GM12878 (cell line): ENCODE measurements at regions not wholly inside any gene's neighbourhood (a gene's known extent, or its start where the extent isn't known, plus 50 kb on each side); places are given as distances from the start of the nearest gene placed in this dataset.

Experiments
- EED ChIP-seq: sonication (generic); IDR thresholded peaks from 2 replicates; pipeline ENCODE4 v1.6.1; 2016; ENCODE audit warnings: antibody characterized with exemption, low read depth
- EZH2 ChIP-seq: IDR thresholded peaks from 2 replicates; pipeline ENCODE4 v1.6.1; 2012; ENCODE audit warnings: low read depth, mild to moderate bottlenecking, control low read depth, inconsistent platforms, low read length, borderline replicate concordance; ENCODE audit not compliant: control insufficient read depth
- FOS ChIP-seq: IDR thresholded peaks from 3 replicates; pipeline ENCODE4 v1.6.1; 2011; ENCODE audit warnings: borderline replicate concordance; ENCODE audit not compliant: insufficient read length; ENCODE audit errors: extremely low read depth
- GABPA ChIP-seq: IDR thresholded peaks from 2 replicates; pipeline ENCODE4 v1.6.1; 2014; ENCODE audit warnings: antibody characterized with exemption, low read depth, mild to moderate bottlenecking, inconsistent platforms
- JUNB ChIP-seq: IDR thresholded peaks from 2 replicates; pipeline ENCODE4 v1.6.1; 2016; ENCODE audit warnings: antibody characterized with exemption, mild to moderate bottlenecking
- NR2C2 ChIP-seq: IDR thresholded peaks from 2 replicates; pipeline ENCODE4 v1.6.1; 2011; ENCODE audit warnings: borderline replicate concordance, low read depth; ENCODE audit not compliant: control insufficient read depth, insufficient read length
- POLR2AphosphoS5 ChIP-seq: IDR thresholded peaks from 2 replicates; pipeline ENCODE4 v1.6.1; 2011; ENCODE audit warnings: mild to moderate bottlenecking, low read length, inconsistent platforms
- SIX5 ChIP-seq: IDR thresholded peaks from 2 replicates; pipeline ENCODE4 v1.6.1; 2011; ENCODE audit warnings: mild to moderate bottlenecking, low read depth, low read length, moderate library complexity; ENCODE audit not compliant: severe bottlenecking
- SUZ12 ChIP-seq: fragments of 200-600 bp; sonication (generic); IDR thresholded peaks from one replicate; pipeline ENCODE4 v1.6.1; 2018; ENCODE audit warnings: antibody characterized with exemption, mild to moderate bottlenecking; ENCODE audit not compliant: unreplicated experiment
- ZSCAN29 ChIP-seq: fragments of 450-650 bp; IDR thresholded peaks from 2 replicates; pipeline ENCODE4 v1.6.1; 2017; ENCODE audit warnings: mild to moderate bottlenecking, moderate library complexity
- TF ChIP-seq, protein P1 (sequence below), 3 experiments: IDR thresholded peaks in 2 of 3; conservative IDR thresholded peaks in 1 of 3; 2 replicates each; pipeline ENCODE4 v1.5.1; 2011; ENCODE audit warnings: low read depth in 3 of 3, low read length in 3 of 3, mild to moderate bottlenecking in 3 of 3, control low read depth in 2 of 3, moderate library complexity in 2 of 3, inconsistent platforms in 1 of 3, mixed read lengths in 1 of 3; ENCODE audit not compliant: control insufficient read depth in 2 of 3, insufficient read depth in 1 of 3; ENCODE audit errors: extremely low read depth in 1 of 3
- TF ChIP-seq, protein P2 (sequence below): IDR thresholded peaks from 2 replicates; pipeline ENCODE4 v1.6.1; 2012; ENCODE audit warnings: mild to moderate bottlenecking, low read depth, low read length

DNA sequence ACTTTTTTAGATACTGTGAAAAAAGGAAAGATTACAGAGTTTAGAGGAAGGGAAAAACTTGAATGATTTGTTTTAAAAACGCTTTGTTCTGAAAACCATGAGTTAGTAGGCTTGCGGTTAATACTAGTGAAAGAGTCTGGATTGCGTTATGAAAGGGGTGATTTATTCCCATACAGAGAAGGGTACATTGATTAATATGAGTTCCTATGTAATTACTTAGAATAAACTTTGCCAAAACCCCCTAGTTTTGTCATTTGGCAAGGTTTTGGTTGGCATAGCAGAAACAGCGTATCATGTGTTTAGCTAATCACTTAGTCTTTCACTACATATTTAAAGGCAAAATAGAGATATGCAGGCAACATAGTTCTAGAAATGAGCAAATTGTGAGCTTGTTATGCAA, 91.2 kb upstream of the POT1 start:
- TF ChIP-seq SUZ12 (no peak), EED (no peak), EZH2 (no peak), FOS (no peak), POLR2AphosphoS5 (no peak), NR2C2 (no peak), SIX5 (no peak), ZSCAN29 (no peak), JUNB (no peak), GABPA (no peak)
- TF ChIP-seq, protein P1, sequence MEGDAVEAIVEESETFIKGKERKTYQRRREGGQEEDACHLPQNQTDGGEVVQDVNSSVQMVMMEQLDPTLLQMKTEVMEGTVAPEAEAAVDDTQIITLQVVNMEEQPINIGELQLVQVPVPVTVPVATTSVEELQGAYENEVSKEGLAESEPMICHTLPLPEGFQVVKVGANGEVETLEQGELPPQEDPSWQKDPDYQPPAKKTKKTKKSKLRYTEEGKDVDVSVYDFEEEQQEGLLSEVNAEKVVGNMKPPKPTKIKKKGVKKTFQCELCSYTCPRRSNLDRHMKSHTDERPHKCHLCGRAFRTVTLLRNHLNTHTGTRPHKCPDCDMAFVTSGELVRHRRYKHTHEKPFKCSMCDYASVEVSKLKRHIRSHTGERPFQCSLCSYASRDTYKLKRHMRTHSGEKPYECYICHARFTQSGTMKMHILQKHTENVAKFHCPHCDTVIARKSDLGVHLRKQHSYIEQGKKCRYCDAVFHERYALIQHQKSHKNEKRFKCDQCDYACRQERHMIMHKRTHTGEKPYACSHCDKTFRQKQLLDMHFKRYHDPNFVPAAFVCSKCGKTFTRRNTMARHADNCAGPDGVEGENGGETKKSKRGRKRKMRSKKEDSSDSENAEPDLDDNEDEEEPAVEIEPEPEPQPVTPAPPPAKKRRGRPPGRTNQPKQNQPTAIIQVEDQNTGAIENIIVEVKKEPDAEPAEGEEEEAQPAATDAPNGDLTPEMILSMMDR (IDR thresholded peaks at IDR 0.05 in 2 of 3, conservative IDR thresholded peaks at IDR 0.05 in 1 of 3; ENCODE audit: control insufficient read depth in 2 of 3, extremely low read depth in 1 of 3, insufficient read depth in 1 of 3, low read depth in 3 of 3, low read length in 3 of 3) = no peak
- TF ChIP-seq, protein P2, sequence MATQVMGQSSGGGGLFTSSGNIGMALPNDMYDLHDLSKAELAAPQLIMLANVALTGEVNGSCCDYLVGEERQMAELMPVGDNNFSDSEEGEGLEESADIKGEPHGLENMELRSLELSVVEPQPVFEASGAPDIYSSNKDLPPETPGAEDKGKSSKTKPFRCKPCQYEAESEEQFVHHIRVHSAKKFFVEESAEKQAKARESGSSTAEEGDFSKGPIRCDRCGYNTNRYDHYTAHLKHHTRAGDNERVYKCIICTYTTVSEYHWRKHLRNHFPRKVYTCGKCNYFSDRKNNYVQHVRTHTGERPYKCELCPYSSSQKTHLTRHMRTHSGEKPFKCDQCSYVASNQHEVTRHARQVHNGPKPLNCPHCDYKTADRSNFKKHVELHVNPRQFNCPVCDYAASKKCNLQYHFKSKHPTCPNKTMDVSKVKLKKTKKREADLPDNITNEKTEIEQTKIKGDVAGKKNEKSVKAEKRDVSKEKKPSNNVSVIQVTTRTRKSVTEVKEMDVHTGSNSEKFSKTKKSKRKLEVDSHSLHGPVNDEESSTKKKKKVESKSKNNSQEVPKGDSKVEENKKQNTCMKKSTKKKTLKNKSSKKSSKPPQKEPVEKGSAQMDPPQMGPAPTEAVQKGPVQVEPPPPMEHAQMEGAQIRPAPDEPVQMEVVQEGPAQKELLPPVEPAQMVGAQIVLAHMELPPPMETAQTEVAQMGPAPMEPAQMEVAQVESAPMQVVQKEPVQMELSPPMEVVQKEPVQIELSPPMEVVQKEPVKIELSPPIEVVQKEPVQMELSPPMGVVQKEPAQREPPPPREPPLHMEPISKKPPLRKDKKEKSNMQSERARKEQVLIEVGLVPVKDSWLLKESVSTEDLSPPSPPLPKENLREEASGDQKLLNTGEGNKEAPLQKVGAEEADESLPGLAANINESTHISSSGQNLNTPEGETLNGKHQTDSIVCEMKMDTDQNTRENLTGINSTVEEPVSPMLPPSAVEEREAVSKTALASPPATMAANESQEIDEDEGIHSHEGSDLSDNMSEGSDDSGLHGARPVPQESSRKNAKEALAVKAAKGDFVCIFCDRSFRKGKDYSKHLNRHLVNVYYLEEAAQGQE = no peak
